Neural progenitor cell (in vitro differentiated cells): ENCODE measurements at regions not wholly inside any gene's neighbourhood (a gene's known extent, or its start where the extent isn't known, plus 50 kb on each side); places are given as distances from the start of the nearest gene placed in this dataset.

Experiments
- CTCF ChIP-seq: fragments of 200-600 bp; sonication (generic); IDR thresholded peaks from 2 replicates; pipeline ENCODE4 v1.5.1; 2017; ENCODE audit warnings: antibody characterized with exemption, mild to moderate bottlenecking
- EZH2 ChIP-seq: fragments of 200-600 bp; sonication (generic); IDR thresholded peaks from 2 replicates; pipeline ENCODE4 v1.6.1; 2017; ENCODE audit warnings: antibody characterized with exemption, mild to moderate bottlenecking, moderate library complexity
- EZH2phosphoT487 ChIP-seq: fragments of 200-600 bp; sonication (generic); IDR thresholded peaks from 2 replicates; pipeline ENCODE4 v1.6.1; 2017; ENCODE audit warnings: antibody characterized with exemption

DNA sequence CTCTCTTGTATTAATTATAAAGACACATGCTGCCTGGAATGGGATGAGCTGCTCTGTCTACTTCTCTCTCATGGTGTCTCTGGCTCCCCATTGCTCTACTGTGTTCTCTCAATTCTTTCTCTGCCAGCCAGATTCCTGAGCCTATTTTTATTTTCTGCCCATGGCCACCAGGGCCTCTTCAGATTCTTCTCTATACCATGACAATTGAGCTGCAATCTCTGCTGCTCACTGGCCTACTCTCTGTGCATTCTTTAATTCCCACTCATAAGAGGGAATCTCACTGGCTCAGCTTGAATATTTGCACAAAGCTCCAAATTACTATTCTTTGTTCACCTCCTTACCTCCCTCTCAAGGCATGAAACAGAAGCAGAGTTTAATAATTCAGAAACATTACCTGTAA, 161.4 kb upstream of the GULP1 start:
- TF ChIP-seq CTCF (peak; percentile 8), EZH2 (no peak), EZH2phosphoT487 (no peak)
